HepG2 (cell line): ENCODE measurements at regions not wholly inside any gene's neighbourhood (a gene's known extent, or its start where the extent isn't known, plus 50 kb on each side); places are given as distances from the start of the nearest gene placed in this dataset.

Source experiments
- CEBPG ChIP-seq: IDR thresholded peaks from 2 replicates; pipeline ENCODE4 v1.6.1; 2016
- HNRNPUL1 ChIP-seq: fragments of 200-400 bp; formaldehyde crosslinking; IDR thresholded peaks from 2 replicates; pipeline ENCODE4 v1.6.1; 2017; ENCODE audit warnings: low read depth, mild to moderate bottlenecking, low read length, moderate library complexity
- HOXA9 ChIP-seq: sonication (generic); formaldehyde crosslinking; IDR thresholded peaks from 2 replicates; pipeline ENCODE4 v1.8.1; 2022; ENCODE audit warnings: missing genetic modification reagents, mild to moderate bottlenecking, moderate library complexity, borderline replicate concordance
- PHF21A ChIP-seq: sonication (generic); formaldehyde crosslinking; IDR thresholded peaks from 2 replicates; pipeline ENCODE4 v1.5.0; 2020; ENCODE audit warnings: mild to moderate bottlenecking, missing genetic modification reagents
- SMARCE1 ChIP-seq: fragments of 450-650 bp; IDR thresholded peaks from 2 replicates; pipeline ENCODE4 v1.6.1; 2017; ENCODE audit warnings: borderline replicate concordance
- SMYD3 ChIP-seq: sonication (generic); formaldehyde crosslinking; IDR thresholded peaks from 2 replicates; pipeline ENCODE4 v1.8.1; 2023; ENCODE audit warnings: mild to moderate bottlenecking, missing genetic modification reagents
- TBX2 ChIP-seq: sonication (generic); formaldehyde crosslinking; IDR thresholded peaks from 2 replicates; pipeline ENCODE4 v1.5.0; 2020; ENCODE audit warnings: missing genetic modification reagents, mild to moderate bottlenecking, borderline replicate concordance
- ZNF232 ChIP-seq: sonication (generic); formaldehyde crosslinking; IDR thresholded peaks from 2 replicates; pipeline ENCODE4 v1.4.0; 2020; ENCODE audit warnings: missing genetic modification reagents, borderline replicate concordance
- ZNF350 ChIP-seq: sonication (generic); formaldehyde crosslinking; IDR thresholded peaks from 2 replicates; pipeline ENCODE4 v1.4.0; 2020; ENCODE audit warnings: mild to moderate bottlenecking, low read depth, missing genetic modification reagents, borderline replicate concordance
- ZNF562 ChIP-seq: sonication (generic); formaldehyde crosslinking; IDR thresholded peaks from 2 replicates; pipeline ENCODE4 v1.8.0; 2022; ENCODE audit warnings: missing genetic modification reagents, borderline replicate concordance
- ZNF607 ChIP-seq: sonication (generic); formaldehyde crosslinking; IDR thresholded peaks from 2 replicates; pipeline ENCODE4 v1.5.1; 2020; ENCODE audit warnings: missing genetic modification reagents, mild to moderate bottlenecking, borderline replicate concordance
- ZNF616 ChIP-seq: sonication (generic); formaldehyde crosslinking; IDR thresholded peaks from 2 replicates; pipeline ENCODE4 v1.5.0; 2020; ENCODE audit warnings: low read depth, mild to moderate bottlenecking, missing genetic modification reagents
- TF ChIP-seq, protein P1 (sequence below): conservative IDR thresholded peaks from 2 replicates; pipeline ENCODE4 v1.6.1; 2018; ENCODE audit warnings: missing genetic modification reagents
- TF ChIP-seq, protein P2 (sequence below): IDR thresholded peaks from 2 replicates; pipeline ENCODE4 v1.6.1; 2016
- TF ChIP-seq, protein P3 (sequence below), 2 experiments: fragments of 450-650 bp in 1 of 2; sonication (generic) in 1 of 2; formaldehyde crosslinking; IDR thresholded peaks; 2 replicates each; pipeline versions ENCODE4 v1.5.0 to v1.8.0; 2020 to 2022; ENCODE audit warnings: mild to moderate bottlenecking in 1 of 2, missing genetic modification reagents in 1 of 2
- TF ChIP-seq, protein P4 (sequence below): sonication (generic); formaldehyde crosslinking; IDR thresholded peaks from 2 replicates; pipeline ENCODE4 v1.4.0; 2020; ENCODE audit warnings: missing genetic modification reagents
- TF ChIP-seq, protein P5 (sequence below): sonication (generic); formaldehyde crosslinking; IDR thresholded peaks from 2 replicates; pipeline ENCODE4 v1.4.0; 2020; ENCODE audit warnings: missing genetic modification reagents; ENCODE audit errors: not compliant biosample characterization

DNA sequence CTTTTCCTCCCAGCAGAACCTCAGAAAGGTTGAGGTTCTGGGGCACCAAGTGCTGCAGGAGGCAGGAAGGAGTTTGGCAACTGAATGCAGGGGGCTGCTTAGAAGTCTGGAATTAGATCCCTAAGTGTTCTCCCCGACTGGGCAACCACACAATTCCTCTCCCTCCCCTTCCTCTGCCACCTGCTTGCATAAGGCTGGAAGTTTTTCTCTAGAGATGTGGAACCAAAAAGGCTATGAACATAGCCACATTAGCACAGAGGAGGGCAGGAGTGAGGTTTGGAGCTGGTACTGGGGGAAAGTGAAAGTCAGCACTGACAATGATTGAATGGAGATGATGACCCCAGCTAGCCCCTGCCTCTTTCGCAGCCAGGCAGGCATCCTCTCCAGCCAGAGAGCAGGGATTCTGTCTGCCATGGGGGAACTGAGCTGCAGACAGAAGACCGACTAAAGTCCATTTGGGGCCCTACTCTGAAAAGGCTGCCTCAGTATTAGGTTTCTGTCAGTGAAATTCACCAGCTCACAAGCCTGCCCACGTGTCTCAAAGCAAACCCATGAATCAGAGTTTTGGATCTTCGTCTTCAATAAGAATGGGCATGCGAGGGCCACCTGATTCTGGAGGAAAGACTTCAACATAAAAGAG, 87.9 kb upstream of the ITGA6 start (continued):
- TF ChIP-seq, protein P1, sequence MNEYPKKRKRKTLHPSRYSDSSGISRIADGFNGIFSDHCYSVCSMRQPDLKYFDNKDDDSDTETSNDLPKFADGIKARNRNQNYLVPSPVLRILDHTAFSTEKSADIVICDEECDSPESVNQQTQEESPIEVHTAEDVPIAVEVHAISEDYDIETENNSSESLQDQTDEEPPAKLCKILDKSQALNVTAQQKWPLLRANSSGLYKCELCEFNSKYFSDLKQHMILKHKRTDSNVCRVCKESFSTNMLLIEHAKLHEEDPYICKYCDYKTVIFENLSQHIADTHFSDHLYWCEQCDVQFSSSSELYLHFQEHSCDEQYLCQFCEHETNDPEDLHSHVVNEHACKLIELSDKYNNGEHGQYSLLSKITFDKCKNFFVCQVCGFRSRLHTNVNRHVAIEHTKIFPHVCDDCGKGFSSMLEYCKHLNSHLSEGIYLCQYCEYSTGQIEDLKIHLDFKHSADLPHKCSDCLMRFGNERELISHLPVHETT (CRISPR knock-in tag) = no peak
- TF ChIP-seq SMARCE1 (no peak), ZNF616 (CRISPR knock-in tag) (no peak), PHF21A (CRISPR knock-in tag) (peak; percentile 67), ZNF350 (peak; percentile 65; the same call in 1 of the 2 replicates), ZNF232 (CRISPR knock-in tag) (peak; percentile 42; the same call in 1 of the 2 replicates), SMYD3 (no peak), ZNF607 (CRISPR knock-in tag) (no peak), HNRNPUL1 (no peak), TBX2 (CRISPR knock-in tag) (peak; percentile 49; the same call in 1 of the 2 replicates), CEBPG (CRISPR knock-in tag) (peak; percentile 27; the same call in 1 of the 2 replicates), ZNF562 (CRISPR knock-in tag) (no peak), HOXA9 (no peak)
- TF ChIP-seq, protein P2, sequence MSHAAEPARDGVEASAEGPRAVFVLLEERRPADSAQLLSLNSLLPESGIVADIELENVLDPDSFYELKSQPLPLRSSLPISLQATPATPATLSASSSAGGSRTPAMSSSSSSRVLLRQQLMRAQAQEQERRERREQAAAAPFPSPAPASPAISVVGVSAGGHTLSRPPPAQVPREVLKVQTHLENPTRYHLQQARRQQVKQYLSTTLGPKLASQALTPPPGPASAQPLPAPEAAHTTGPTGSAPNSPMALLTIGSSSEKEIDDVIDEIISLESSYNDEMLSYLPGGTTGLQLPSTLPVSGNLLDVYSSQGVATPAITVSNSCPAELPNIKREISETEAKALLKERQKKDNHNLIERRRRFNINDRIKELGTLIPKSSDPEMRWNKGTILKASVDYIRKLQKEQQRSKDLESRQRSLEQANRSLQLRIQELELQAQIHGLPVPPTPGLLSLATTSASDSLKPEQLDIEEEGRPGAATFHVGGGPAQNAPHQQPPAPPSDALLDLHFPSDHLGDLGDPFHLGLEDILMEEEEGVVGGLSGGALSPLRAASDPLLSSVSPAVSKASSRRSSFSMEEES (CRISPR knock-in tag) = peak; percentile 79
- TF ChIP-seq, protein P3, sequence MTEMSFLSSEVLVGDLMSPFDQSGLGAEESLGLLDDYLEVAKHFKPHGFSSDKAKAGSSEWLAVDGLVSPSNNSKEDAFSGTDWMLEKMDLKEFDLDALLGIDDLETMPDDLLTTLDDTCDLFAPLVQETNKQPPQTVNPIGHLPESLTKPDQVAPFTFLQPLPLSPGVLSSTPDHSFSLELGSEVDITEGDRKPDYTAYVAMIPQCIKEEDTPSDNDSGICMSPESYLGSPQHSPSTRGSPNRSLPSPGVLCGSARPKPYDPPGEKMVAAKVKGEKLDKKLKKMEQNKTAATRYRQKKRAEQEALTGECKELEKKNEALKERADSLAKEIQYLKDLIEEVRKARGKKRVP (CRISPR knock-in tag; IDR thresholded peaks at IDR 0.05) = no peak; a peak in 1 of 4 replicates
- TF ChIP-seq, protein P4, sequence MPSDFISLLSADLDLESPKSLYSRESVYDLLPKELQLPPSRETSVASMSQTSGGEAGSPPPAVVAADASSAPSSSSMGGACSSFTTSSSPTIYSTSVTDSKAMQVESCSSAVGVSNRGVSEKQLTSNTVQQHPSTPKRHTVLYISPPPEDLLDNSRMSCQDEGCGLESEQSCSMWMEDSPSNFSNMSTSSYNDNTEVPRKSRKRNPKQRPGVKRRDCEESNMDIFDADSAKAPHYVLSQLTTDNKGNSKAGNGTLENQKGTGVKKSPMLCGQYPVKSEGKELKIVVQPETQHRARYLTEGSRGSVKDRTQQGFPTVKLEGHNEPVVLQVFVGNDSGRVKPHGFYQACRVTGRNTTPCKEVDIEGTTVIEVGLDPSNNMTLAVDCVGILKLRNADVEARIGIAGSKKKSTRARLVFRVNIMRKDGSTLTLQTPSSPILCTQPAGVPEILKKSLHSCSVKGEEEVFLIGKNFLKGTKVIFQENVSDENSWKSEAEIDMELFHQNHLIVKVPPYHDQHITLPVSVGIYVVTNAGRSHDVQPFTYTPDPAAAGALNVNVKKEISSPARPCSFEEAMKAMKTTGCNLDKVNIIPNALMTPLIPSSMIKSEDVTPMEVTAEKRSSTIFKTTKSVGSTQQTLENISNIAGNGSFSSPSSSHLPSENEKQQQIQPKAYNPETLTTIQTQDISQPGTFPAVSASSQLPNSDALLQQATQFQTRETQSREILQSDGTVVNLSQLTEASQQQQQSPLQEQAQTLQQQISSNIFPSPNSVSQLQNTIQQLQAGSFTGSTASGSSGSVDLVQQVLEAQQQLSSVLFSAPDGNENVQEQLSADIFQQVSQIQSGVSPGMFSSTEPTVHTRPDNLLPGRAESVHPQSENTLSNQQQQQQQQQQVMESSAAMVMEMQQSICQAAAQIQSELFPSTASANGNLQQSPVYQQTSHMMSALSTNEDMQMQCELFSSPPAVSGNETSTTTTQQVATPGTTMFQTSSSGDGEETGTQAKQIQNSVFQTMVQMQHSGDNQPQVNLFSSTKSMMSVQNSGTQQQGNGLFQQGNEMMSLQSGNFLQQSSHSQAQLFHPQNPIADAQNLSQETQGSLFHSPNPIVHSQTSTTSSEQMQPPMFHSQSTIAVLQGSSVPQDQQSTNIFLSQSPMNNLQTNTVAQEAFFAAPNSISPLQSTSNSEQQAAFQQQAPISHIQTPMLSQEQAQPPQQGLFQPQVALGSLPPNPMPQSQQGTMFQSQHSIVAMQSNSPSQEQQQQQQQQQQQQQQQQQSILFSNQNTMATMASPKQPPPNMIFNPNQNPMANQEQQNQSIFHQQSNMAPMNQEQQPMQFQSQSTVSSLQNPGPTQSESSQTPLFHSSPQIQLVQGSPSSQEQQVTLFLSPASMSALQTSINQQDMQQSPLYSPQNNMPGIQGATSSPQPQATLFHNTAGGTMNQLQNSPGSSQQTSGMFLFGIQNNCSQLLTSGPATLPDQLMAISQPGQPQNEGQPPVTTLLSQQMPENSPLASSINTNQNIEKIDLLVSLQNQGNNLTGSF (CRISPR knock-in tag) = no peak
- TF ChIP-seq, protein P5, sequence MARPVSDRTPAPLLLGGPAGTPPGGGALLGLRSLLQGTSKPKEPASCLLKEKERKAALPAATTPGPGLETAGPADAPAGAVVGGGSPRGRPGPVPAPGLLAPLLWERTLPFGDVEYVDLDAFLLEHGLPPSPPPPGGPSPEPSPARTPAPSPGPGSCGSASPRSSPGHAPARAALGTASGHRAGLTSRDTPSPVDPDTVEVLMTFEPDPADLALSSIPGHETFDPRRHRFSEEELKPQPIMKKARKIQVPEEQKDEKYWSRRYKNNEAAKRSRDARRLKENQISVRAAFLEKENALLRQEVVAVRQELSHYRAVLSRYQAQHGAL = no peak
